GM10266 (cell line): ENCODE measurements at regions not wholly inside any gene's neighbourhood (a gene's known extent, or its start where the extent isn't known, plus 50 kb on each side); places are given as distances from the start of the nearest gene placed in this dataset.
"Not testable (repeated sequence)": the region's sequence is repeated elsewhere in the genome, so short reads cannot be mapped to it uniquely, and the experiment has no call there.

ENCODE experiments used
- DNase-seq: peaks from one replicate; pipeline ENCODE4 v3.0.0; 2012; ENCODE audit errors: extremely low spot score
- CTCF ChIP-seq: IDR thresholded peaks from 2 replicates; pipeline ENCODE4 v1.5.1; 2012; ENCODE audit warnings: mild to moderate bottlenecking, low read depth; ENCODE audit not compliant: control insufficient read depth, insufficient read depth; ENCODE audit errors: missing control alignments

- TF ChIP-seq CTCF, result no peak
- no peak for DNase-seq
These were observed 128.7 kb upstream of the COL5A2 start for GRCh38 chr2:189308056-189308790.

- no peak for TF ChIP-seq CTCF
- DNase-seq, result no peak
These were observed 129.8 kb upstream of the COL5A2 start for GRCh38 chr2:189309331-189309730.

GRCh38 chr2:189312211-189312610, 129.1 kb upstream of the WDR75 start:
- no peak for TF ChIP-seq CTCF
- no peak for DNase-seq

- no peak for DNase-seq
- TF ChIP-seq CTCF, result no peak
These were observed 128.6 kb upstream of the WDR75 start for GRCh38 chr2:189312643-189313042.

- TF ChIP-seq CTCF, result no peak
- DNase-seq, result no peak
These were observed 122.5 kb upstream of the WDR75 start for GRCh38 chr2:189318761-189319160.

- DNase-seq, result not testable (repeated sequence)
These were observed 121.8 kb upstream of the WDR75 start for GRCh38 chr2:189319424-189319823.

- no peak for DNase-seq
- no peak for TF ChIP-seq CTCF
These were observed 113.1 kb upstream of the WDR75 start for GRCh38 chr2:189327879-189328847.
